GM12891 (cell line): ENCODE measurements at regions not wholly inside any gene's neighbourhood (a gene's known extent, or its start where the extent isn't known, plus 50 kb on each side); places are given as distances from the start of the nearest gene placed in this dataset.

Source experiments
- POLR2A ChIP-seq: IDR thresholded peaks from 2 replicates; pipeline ENCODE4 v1.6.1; 2011; ENCODE audit warnings: low read depth, low read length, control low read depth
- POLR2AphosphoS5 ChIP-seq: IDR thresholded peaks from 2 replicates; pipeline ENCODE4 v1.6.1; 2011; ENCODE audit warnings: low read depth, low read length, control low read depth
- POU2F2 ChIP-seq: IDR thresholded peaks from 2 replicates; pipeline ENCODE4 v1.6.1; 2011; ENCODE audit warnings: low read depth, mild to moderate bottlenecking, control low read depth, low read length, moderate library complexity
- TAF1 ChIP-seq: IDR thresholded peaks from 2 replicates; pipeline ENCODE4 v1.6.1; 2011; ENCODE audit warnings: low read depth, low read length, control low read depth

- no peak for TF ChIP-seq TAF1
- TF ChIP-seq POLR2AphosphoS5, result no peak
- no peak for TF ChIP-seq POLR2A
- no peak for TF ChIP-seq POU2F2
These were observed 192.3 kb downstream of the MZT1 start for GRCh38 chr13:72534951-72535640.
